ENCODE measurements at regions not wholly inside any gene's neighbourhood (a gene's known extent, or its start where the extent isn't known, plus 50 kb on each side); places are given as distances from the start of the nearest gene placed in this dataset.

- TF ChIP-seq EGR1 (IDR thresholded peaks at IDR 0.05; ENCODE audit: borderline replicate concordance, low read depth, low read length) (no peak), SIRT6 (IDR thresholded peaks at IDR 0.05; ENCODE audit: low read length) (no peak), CTCF (IDR thresholded peaks at IDR 0.05; ENCODE audit: control extremely low read depth in 1 of 3, insufficient read depth in 1 of 3, low read depth in 1 of 3, low read length in 3 of 3) (no peak), CTBP2 (IDR thresholded peaks at IDR 0.05; ENCODE audit: borderline replicate concordance, insufficient read depth, insufficient read length, low read length) (no peak), TBP (IDR thresholded peaks at IDR 0.05; ENCODE audit: low read depth, low read length) (no peak), BACH1 (IDR thresholded peaks at IDR 0.05; ENCODE audit: low read length) (no peak), GABPA (IDR thresholded peaks at IDR 0.05; ENCODE audit: borderline replicate concordance, insufficient read depth, low read length) (no peak)
Observed at GRCh38 chr5:15420201-15420600, 79.8 kb upstream of the FBXL7 start (continued).

Measured in H1 (cell line).